HPDE6-E6E7 (cell line): ENCODE measurements at regions not wholly inside any gene's neighbourhood (a gene's known extent, or its start where the extent isn't known, plus 50 kb on each side); places are given as distances from the start of the nearest gene placed in this dataset.

ENCODE experiments used
- DNase-seq: peaks from one replicate; pipeline ENCODE4 v3.0.0; 2011; ENCODE audit warnings: missing footprints; ENCODE audit errors: extremely low spot score

GRCh38 chr2:31469648-31470047 is 55.1 kb upstream of the XDH start:
- DNase-seq, result no peak

- peak; percentile 33 for DNase-seq
Measured at GRCh38 chr2:31467426-31467825, 52.9 kb upstream of the XDH start.
